ENCODE measurements at regions not wholly inside any gene's neighbourhood (a gene's known extent, or its start where the extent isn't known, plus 50 kb on each side); places are given as distances from the start of the nearest gene placed in this dataset.

GRCh38 chr5:138664276-138664943 lies 88.8 kb upstream of the CTNNA1 start:
- H3K4me3 ChIP-seq (ENCODE audit: low read depth, low read length) = no peak overlapping the region
- no peak for DNase-seq (ENCODE audit: low read depth)
- TF ChIP-seq CTCF (conservative IDR thresholded peaks at IDR 0.05; ENCODE audit: low read depth, low read length) = no peak

GRCh38 chr5:138663561-138663960 lies 88.4 kb upstream of the HSPA9 start:
- no peak overlapping the region for H3K4me3 ChIP-seq (ENCODE audit: low read depth, low read length)
- no peak for TF ChIP-seq CTCF (conservative IDR thresholded peaks at IDR 0.05; ENCODE audit: low read depth, low read length)
- no peak for DNase-seq (ENCODE audit: low read depth)

DNA sequence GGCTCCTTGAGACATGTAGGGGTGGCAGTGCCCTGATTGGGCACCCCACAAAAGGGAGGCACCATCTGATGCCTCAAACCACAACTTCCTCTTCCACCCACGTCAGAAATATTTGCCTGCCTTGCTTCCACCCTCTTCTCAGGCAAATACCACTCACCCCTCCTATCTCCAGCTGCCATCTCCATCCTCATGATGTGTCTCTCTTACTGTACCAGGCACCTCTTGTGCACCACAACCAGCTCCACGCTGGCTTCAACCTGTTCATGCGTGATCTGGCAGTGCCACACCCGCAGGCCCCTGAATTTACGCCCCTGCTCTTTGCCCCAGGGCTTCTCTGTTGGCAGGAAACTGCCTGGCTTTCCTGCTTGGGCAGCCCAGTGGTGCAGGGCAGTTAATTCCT lies 87.8 kb upstream of the HSPA9 start:
- no peak overlapping the region for H3K4me3 ChIP-seq (ENCODE audit: low read depth, low read length)
- TF ChIP-seq CTCF (conservative IDR thresholded peaks at IDR 0.05; ENCODE audit: low read depth, low read length) = no peak
- no peak for DNase-seq (ENCODE audit: low read depth)

DNA sequence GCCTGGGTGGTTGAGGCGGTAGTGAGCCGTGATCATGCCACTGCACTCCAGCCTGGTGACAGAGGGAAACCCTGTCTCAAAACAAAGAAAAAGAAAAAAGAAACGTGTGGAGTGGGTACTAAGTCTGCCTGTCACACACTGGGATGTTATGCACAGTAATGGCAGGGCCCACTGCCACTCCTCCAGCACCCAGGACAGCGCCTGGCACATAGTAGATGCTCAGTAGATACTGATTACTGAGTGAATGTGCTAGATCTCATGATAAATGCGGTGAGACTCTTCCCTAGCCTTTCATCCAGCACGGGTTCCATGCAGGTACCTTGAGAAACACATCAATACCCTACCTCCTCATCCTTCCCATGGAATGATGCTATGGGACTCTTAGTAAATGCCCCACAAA lies 87.4 kb upstream of the HSPA9 start:
- no peak overlapping the region for H3K4me3 ChIP-seq (ENCODE audit: low read depth, low read length)
- TF ChIP-seq CTCF (conservative IDR thresholded peaks at IDR 0.05; ENCODE audit: low read depth, low read length) = no peak
- DNase-seq (ENCODE audit: low read depth) = no peak

GRCh38 chr5:138661991-138662434 lies 86.8 kb upstream of the HSPA9 start:
- DNase-seq (ENCODE audit: low read depth) = no peak
- no peak for TF ChIP-seq CTCF (conservative IDR thresholded peaks at IDR 0.05; ENCODE audit: low read depth, low read length)
- no peak overlapping the region for H3K4me3 ChIP-seq (ENCODE audit: low read depth, low read length)

- no peak for TF ChIP-seq CTCF (conservative IDR thresholded peaks at IDR 0.05; ENCODE audit: low read depth, low read length)
- H3K4me3 ChIP-seq (ENCODE audit: low read depth, low read length) = no peak overlapping the region
- DNase-seq (ENCODE audit: low read depth) = no peak
Measured at GRCh38 chr5:138661291-138661960, 86.2 kb upstream of the HSPA9 start.
